HG02943 (cell line): ENCODE measurements at regions not wholly inside any gene's neighbourhood (a gene's known extent, or its start where the extent isn't known, plus 50 kb on each side); places are given as distances from the start of the nearest gene placed in this dataset.
"Not testable (repeated sequence)": the region's sequence is repeated elsewhere in the genome, so short reads cannot be mapped to it uniquely, and the experiment has no call there.

Experiments used
- ATAC-seq: cut with Tn5 transposase; IDR thresholded peaks from one replicate; pipeline ENCODE4 v1.9.1; 2021; ENCODE audit warnings: mild to moderate bottlenecking, low read depth, moderate library complexity; ENCODE audit not compliant: unreplicated experiment

DNA sequence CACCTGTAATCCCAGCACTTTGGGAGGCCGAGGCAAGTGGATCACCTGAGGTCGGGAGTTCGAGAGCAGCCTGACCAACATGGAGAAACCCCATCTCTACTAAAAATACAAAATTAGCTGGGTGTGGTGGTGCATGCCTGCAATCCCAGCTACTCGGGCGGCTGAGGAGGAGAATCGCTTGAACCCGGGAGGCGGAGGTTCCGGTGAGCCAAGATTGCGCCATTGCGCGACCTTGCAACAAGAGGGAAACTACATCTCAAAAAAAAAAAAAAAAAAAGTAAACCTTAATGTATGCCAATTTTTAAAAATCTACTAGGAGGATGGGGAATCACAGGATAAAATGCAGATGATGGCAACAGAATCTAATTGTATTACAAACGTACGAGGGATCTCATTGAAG, 95.5 kb upstream of the SIRPA start:
- not testable (repeated sequence) for ATAC-seq

GRCh38 chr20:1798982-1799381, 96.2 kb upstream of the SIRPA start:
- no peak for ATAC-seq

DNA sequence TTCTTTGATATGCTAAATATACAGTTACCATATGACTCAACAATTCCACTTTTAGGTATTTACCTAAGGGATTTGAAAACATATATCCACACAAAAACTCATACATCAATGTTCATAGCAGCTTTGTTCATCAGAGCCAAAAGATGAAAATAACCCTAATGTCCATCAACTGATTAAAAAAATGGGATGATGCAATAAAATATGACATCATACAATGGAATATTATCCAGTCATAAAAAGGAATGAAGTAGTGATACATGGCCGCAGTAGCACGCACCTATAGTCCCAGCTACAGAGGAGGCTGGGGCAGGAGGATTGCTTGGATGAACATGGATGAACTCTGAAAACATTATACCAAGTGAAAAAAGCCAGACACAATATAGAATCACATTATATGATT, 101.4 kb upstream of the SIRPA start:
- no peak for ATAC-seq

DNA sequence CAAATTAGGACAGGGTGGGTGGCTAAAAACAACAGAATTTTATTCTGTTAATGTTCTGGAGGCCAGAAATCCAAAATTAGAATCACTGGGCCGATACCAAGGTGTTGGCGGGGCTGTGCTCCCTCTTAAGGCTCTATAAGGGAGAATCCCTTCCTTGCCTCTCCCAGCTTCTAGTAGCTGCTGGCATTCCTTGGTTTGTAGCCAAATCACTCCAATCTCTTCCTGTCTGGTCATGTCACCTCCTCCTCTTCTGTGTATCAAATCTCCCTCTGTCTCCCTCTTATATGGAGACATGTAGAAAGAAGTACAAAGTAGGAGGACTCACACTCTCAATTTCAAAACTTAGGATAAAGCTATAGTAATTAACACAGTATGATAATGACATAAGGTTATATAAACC, 102.9 kb upstream of the SIRPA start:
- ATAC-seq = no peak

GRCh38 chr20:1790386-1790785, 104.8 kb upstream of the SIRPA start:
- no peak for ATAC-seq

- no peak for ATAC-seq
These were observed 107.2 kb upstream of the SIRPA start for GRCh38 chr20:1788044-1788443.

GRCh38 chr20:1786486-1786885, 108.7 kb upstream of the SIRPA start:
- ATAC-seq = no peak

- no peak for ATAC-seq
These were observed 110.6 kb upstream of the SIRPA start for GRCh38 chr20:1784586-1784985.

DNA sequence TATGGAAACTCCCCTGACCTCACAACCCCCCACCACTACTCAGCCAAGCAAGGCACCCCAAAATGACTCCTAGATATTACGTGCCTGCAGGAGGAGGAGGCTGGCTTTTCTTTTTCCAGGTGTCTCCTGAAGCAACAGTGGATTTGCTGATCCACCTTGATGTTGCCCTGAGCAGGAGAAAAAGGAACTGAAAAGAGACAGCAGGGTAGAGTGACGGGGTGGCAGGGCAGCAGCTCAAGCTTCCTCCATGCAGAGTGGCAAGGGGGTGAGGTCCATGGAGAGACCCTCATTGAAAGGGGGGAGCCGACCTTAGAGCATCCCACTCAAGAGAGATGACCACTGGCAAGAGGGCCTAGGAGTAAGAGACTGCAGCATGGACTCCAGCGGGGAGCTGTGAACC, 112.0 kb upstream of the SIRPA start:
- ATAC-seq = no peak

GRCh38 chr20:1782181-1782580, 113.0 kb upstream of the SIRPA start:
- no peak for ATAC-seq

DNA sequence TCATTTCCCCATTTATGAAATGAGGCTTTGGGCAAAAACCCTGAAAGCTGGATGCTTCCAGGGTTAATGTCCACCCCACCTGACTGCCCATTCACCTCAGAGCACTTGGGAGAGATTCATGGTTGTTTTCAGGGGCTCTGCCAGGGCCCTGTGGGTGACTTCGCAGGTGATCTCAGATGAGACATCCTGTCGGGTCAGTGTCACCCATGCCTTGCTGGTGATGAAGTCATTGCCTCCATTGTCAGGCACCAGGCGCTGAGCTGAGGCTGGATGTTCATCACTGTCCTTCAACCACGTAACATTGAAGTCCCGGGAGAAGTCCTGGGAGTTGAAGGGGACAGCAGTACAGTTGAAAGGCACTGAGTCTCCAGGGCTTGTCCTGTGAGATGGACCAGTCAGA, 115.6 kb upstream of the SIRPA start:
- no peak for ATAC-seq

GRCh38 chr20:1778338-1778737, 116.9 kb upstream of the SIRPA start:
- ATAC-seq = no peak

DNA sequence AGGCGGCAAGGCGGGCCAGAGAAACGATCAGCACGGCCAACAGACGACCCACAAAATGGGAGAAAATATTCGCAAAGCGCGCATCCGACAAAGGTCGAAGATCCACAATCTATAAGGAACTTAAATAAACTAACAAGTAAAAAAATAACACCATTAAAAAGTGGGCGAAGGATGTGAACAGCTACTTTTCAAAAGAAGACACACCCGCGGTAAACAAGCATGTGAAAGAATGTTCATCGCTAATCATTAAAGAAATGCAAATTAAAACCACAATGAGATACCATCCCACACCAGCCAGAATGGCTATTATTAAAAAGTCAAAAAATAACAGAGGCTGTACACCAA, 117.8 kb upstream of the SIRPA start:
- ATAC-seq = no peak

DNA sequence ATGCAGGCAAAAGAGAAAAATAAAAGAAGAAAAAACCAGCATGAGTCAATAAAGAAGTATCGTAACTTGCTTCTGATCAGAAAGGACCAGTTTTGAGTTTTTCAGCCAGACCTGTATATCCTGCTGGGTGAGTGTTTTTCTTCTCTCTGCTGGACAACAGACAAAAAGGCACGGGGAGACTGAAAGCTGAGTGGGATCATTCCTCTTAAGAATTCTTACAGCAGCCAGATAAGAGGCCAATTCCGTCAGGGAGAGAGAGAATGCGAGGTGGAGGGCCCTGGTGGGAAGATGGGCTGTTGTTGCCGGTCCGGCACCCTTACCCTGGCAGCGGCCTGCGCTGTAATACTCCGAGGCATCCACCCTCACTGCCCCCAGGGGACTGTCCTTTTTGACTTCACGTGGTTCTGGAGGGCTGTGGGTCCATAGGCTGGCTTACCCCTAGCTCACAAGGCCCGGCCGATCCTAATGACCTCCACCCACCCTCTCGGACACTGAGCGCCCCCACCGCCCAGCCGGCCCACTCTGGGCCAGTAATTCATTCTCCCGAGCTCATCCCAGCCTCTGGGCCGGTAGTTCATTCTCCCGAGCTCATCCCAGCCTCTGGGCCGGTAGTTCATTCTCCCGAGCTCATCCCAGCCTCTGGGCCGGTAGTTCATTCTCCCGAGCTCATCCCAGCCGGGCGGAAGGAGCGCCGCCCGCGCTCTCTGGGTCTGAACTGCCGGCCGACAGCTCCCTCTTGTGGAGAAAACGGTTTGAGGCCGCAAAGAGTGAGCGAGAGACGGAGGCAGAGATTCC, 118.3 kb upstream of the SIRPA start:
- no peak for ATAC-seq

GRCh38 chr20:1775117-1775516, 117.5 kb upstream of the SIRPG start:
- no peak for ATAC-seq

DNA sequence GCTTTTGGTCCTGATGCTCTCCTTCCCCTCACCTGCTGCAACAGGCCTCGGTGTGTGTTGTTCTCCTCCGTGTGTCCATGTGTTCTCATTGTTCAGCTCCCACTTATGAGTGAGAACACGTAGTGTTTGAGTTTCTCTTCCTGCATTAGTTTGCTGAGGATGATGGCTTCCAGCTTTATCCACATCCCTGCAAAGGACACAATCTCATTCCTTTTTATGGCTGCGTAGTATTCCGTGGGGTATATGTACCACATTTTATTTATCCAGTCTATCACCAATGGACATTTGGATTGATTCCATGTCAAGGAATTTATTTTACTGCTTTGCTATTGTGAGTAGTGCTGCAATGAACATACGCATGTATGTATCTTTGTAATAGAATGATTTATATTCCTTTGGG, 116.9 kb upstream of the SIRPG start:
- no peak for ATAC-seq

DNA sequence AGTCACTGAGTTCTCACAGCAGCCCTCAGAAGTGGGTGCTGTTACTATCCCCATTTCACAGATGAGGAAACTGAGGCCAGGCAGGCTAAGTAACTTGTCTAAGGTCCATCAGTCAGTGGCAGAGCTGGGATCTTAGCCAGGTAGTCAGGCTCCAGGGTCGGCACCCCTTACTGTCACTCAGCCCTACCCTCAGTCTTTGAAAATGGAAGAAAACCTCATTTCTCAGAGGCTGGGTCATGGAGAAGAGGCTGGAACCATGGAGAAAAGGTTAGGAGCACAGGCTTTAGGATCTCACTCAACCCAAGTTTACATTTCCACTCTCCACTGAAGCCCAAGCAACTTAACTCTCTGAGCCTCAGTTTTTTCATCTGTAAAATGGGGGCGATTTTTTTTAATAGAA, 116.2 kb upstream of the SIRPG start:
- ATAC-seq = no peak

DNA sequence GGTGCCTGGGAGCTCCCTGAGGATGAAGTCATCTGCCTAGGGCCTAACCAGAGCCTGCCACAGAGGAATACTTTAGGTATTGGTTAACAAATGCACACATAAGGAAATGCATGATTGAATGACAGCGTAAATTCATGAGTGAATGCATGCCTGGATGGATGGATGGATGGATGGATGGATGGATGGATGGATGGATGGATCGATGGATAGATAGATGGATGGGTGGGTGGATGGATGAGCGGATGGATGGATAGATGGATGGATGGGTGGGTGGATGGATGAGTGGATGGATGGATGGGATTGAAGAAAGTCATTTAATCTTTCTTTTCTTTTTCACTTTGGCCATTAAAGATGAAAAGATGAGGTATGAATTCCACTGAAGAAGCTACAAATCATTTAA, 111.9 kb upstream of the SIRPG start:
- ATAC-seq = no peak

- no peak for ATAC-seq
These were observed 109.2 kb upstream of the SIRPG start for GRCh38 chr20:1766731-1767130.

- ATAC-seq = peak; percentile 91
These were observed 106.8 kb upstream of the SIRPG start for GRCh38 chr20:1764136-1765033.

- ATAC-seq = no peak
These were observed 104.0 kb upstream of the SIRPG start for GRCh38 chr20:1761598-1761997.

DNA sequence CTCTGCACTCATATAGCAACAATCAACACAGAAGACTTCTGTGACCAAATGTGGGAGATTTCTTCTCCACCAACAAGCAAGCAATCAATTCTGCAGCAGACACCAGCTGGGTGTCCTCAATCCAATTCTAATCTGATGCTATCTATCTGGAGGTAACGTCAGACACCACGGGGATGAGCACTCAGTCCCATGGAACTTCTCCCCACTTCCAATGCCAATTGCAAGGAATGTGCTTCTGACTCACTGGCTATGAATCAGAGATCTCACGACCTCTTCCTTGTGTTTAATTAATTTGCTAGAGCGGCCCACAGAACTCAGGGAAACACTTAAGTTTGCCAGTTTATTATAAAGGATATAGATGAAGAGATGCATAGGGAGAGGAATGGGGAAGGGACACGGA, 103.5 kb upstream of the SIRPG start:
- ATAC-seq = no peak
